OCI-LY7 (cell line): ENCODE measurements at regions not wholly inside any gene's neighbourhood (a gene's known extent, or its start where the extent isn't known, plus 50 kb on each side); places are given as distances from the start of the nearest gene placed in this dataset.

Experiments used
- CTCF ChIP-seq: fragments of 200-600 bp; sonication (generic); conservative IDR thresholded peaks from 2 replicates; pipeline ENCODE4 v1.5.1; 2014; ENCODE audit warnings: mild to moderate bottlenecking, antibody characterized with exemption, low read length, moderate library complexity, mixed read lengths
- EZH2phosphoT487 ChIP-seq: fragments of 200-600 bp; sonication (generic); IDR thresholded peaks from 2 replicates; pipeline ENCODE4 v1.6.1; 2018; ENCODE audit warnings: low read depth, borderline replicate concordance, mild to moderate bottlenecking, mixed run types, antibody characterized with exemption, low read length, moderate library complexity, mixed read lengths

GRCh38 chr4:149072384-149072783, 630.2 kb upstream of the NR3C2 start:
- TF ChIP-seq CTCF, result no peak
- no peak for TF ChIP-seq EZH2phosphoT487
